Spinal cord (tissue), 9 donors: ENCODE measurements at regions not wholly inside any gene's neighbourhood (a gene's known extent, or its start where the extent isn't known, plus 50 kb on each side); places are given as distances from the start of the nearest gene placed in this dataset.
A peak's percentile ranks its signal among the peaks of the same experiment; 100 is the strongest.

Experiments used
- DNase-seq, 6 donors: peaks; one replicate each; pipeline versions ENCODE4 v3.0.0 to v3.0.0-alpha.2; 2013 to 2015; ENCODE audit warnings: low spot score in 6 of 6, low read depth in 4 of 6
- H3K27ac ChIP-seq: one replicate; pipeline ENCODE4 v1.5.1; 2013; ENCODE audit warnings: low read depth, low read length, control low read depth
- H3K27me3 ChIP-seq: one replicate; pipeline ENCODE4 v1.6.1; 2013; ENCODE audit warnings: low read length; ENCODE audit not compliant: control insufficient read depth, insufficient read depth
- H3K36me3 ChIP-seq: one replicate; pipeline ENCODE4 v1.6.1; 2013; ENCODE audit warnings: low read length; ENCODE audit not compliant: control insufficient read depth, insufficient read depth
- H3K4me1 ChIP-seq: one replicate; pipeline ENCODE4 v1.6.1; 2013; ENCODE audit warnings: low read length; ENCODE audit not compliant: control insufficient read depth, insufficient read depth
- H3K4me3 ChIP-seq: one replicate; pipeline ENCODE4 v1.5.1; 2013; ENCODE audit warnings: low read depth, low read length, control low read depth
- H3K9me3 ChIP-seq: one replicate; pipeline ENCODE4 v1.6.1; 2013; ENCODE audit warnings: low read length; ENCODE audit not compliant: control insufficient read depth, insufficient read depth
- WGBS: methylation state at CpG from one replicate; pipeline ENCODE4 v1.1.5; 2013; ENCODE audit warnings: missing lambda C conversion rate; ENCODE audit not compliant: insufficient coverage; 5-methylcytosine and 5-hydroxymethylcytosine counted together
- donor health status: healthy.

GRCh38 chr7:34207810-34208209, 302.5 kb downstream of the BMPER start:
- DNase-seq = no peak
- Histone ChIP-seq H3K4me3 (no peak overlapping the region), H3K27me3 (no peaks in the 10 kb centered on the region), H3K4me1 (peaks cover 2% of the 10 kb centered on the region), H3K9me3 (no peaks in the 10 kb centered on the region), H3K27ac (no peak overlapping the region), H3K36me3 (no peaks in the 10 kb centered on the region)
- 91% methylated on average over 4 of the region's 5 CpGs for WGBS

DNA sequence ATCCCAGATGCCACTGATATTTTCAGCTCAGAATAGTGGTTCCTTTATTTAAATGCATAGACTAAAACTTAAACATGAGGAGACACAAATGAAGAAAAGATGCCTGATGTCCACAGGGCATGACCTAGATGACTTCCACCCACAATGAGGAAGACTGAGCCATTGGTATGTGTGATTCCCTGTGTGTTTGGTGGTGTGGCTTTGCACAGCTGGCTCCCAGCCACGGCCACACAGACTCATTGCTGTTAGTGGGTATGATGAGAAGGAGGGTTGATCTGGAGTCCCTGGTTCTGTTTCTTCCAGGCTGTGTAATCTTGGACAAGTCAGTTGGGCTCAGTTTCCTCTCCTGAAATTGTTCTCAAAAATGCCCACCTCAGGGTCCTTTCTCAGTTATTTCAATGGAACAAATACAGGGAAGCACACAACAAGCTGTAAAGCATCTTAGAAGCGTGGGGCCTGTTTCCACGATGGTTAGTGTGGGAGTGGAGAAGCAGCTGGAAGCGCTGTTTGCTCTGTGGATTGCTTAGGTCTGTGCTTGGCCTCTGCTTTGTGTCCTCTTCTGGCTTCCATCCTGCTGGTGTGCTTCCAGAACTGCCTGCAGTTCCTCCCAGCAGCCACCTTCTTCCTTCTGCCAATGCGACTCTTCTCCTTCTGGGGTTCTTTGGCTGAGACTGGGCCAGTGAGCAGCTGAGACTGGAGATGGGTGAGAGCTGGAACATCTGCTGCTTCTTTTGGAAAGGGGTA, 303.7 kb downstream of the BMPER start:
- peak in 1 of 6 donors; percentile 46 for DNase-seq
- H3K4me1 ChIP-seq = peaks cover 2% of the 10 kb centered on the region
- H3K36me3 ChIP-seq = no peaks in the 10 kb centered on the region
- no peak overlapping the region for H3K27ac ChIP-seq
- no peaks in the 10 kb centered on the region for H3K27me3 ChIP-seq
- WGBS = 88% methylated on average over 1 of the region's 5 CpGs
- H3K4me3 ChIP-seq = no peak overlapping the region
- no peaks in the 10 kb centered on the region for H3K9me3 ChIP-seq

GRCh38 chr7:34211018-34211417, 305.7 kb downstream of the BMPER start:
- no peak for DNase-seq
- no peak overlapping the region for H3K4me3 ChIP-seq
- H3K36me3 ChIP-seq = no peaks in the 10 kb centered on the region
- no peak overlapping the region for H3K27ac ChIP-seq
- no peaks in the 10 kb centered on the region for H3K27me3 ChIP-seq
- H3K4me1 ChIP-seq = peaks cover 2% of the 10 kb centered on the region
- no peaks in the 10 kb centered on the region for H3K9me3 ChIP-seq

DNA sequence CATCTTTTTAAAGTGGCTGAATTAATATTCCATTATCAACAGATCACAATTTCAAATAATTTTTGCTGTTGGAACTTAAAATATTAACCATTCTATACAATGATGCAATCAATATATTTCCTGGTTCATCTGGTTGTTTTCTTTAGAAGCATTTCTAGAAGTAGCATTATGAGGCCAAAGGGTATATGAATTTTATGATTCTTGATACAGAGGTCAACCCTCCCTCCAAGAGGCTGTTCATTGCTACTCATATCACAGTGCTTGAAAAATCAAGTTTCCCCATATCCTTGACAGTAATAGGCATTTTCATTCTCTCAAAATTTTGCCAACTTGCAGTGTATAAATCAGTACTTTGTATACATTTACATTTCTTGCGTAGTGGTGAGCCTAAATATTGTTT, 312.6 kb downstream of the BMPER start:
- Histone ChIP-seq H3K4me3 (no peak overlapping the region), H3K27ac (no peak overlapping the region), H3K36me3 (no peaks in the 10 kb centered on the region), H3K9me3 (no peaks in the 10 kb centered on the region), H3K27me3 (no peaks in the 10 kb centered on the region), H3K4me1 (no peaks in the 10 kb centered on the region)
- no CpG with 5 or more reads among the region's 1 CpG for whole genome bisulfite sequencing
- no peak for DNase-seq

- Histone ChIP-seq H3K27me3 (no peaks in the 10 kb centered on the region), H3K36me3 (no peaks in the 10 kb centered on the region), H3K4me3 (no peak overlapping the region), H3K9me3 (no peaks in the 10 kb centered on the region), H3K27ac (no peak overlapping the region), H3K4me1 (no peaks in the 10 kb centered on the region)
- peak in 1 of 6 donors; percentile 53 for DNase-seq
- WGBS = 48% methylated on average over 3 of the region's 3 CpGs
Measured at GRCh38 chr7:34219153-34219718, 313.9 kb downstream of the BMPER start.

- DNase-seq = peak in 1 of 6 donors; percentile 37
- H3K4me1 ChIP-seq = no peaks in the 10 kb centered on the region
- no peaks in the 10 kb centered on the region for H3K27me3 ChIP-seq
- H3K9me3 ChIP-seq = no peaks in the 10 kb centered on the region
- WGBS = 100% methylated on average over 1 of the region's 4 CpGs
- no peak overlapping the region for H3K27ac ChIP-seq
- H3K36me3 ChIP-seq = no peaks in the 10 kb centered on the region
- H3K4me3 ChIP-seq = no peak overlapping the region
Measured at GRCh38 chr7:34220506-34221185, 315.3 kb downstream of the BMPER start.

DNA sequence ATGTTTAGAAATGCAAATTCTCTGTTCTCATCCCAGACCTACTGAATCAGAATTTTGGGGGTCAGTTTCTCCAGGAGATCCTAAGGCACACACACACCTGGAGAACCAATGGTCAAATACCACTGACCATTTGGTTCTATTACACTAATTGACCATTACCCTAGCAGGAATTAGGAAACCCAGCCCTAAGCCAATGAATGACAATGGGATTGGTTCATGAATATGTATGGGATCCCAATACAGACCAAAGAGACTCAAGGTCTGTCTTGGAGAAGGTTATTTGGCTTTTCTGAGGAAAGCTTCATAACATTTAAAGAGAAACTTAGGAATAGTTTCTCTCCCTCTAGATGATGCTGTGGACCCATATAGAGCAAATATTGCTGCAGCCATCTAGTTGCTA, 317.0 kb downstream of the BMPER start:
- Histone ChIP-seq H3K9me3 (no peaks in the 10 kb centered on the region), H3K27me3 (no peaks in the 10 kb centered on the region), H3K27ac (no peak overlapping the region), H3K36me3 (no peaks in the 10 kb centered on the region), H3K4me3 (no peak overlapping the region), H3K4me1 (no peaks in the 10 kb centered on the region)
- DNase-seq = no peak

GRCh38 chr7:34222722-34223121, 317.4 kb downstream of the BMPER start:
- Histone ChIP-seq H3K27ac (no peak overlapping the region), H3K27me3 (no peaks in the 10 kb centered on the region), H3K9me3 (no peaks in the 10 kb centered on the region), H3K36me3 (no peaks in the 10 kb centered on the region), H3K4me3 (no peak overlapping the region), H3K4me1 (no peaks in the 10 kb centered on the region)
- no peak for DNase-seq
- WGBS = no CpG with 5 or more reads among the region's 1 CpG

DNA sequence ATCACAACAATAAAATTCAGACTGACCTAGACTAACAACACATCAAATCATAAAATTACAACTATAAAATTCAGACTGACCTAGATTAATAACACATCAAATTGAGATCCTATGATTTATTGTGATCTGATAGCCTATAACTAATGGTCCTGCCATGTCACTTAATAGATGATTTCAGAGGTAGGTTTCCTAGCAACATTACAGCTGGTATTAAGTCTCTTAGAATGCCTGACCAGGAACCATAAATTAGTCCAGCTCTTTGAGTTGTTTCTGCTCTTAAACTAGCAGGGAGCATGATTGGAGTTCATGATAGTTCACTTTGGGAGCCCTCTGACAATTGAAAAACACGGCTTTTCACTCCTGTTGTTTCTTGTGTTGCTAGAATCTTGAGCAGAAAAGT, 318.9 kb downstream of the BMPER start:
- WGBS = no CpG with 5 or more reads among the region's 1 CpG
- Histone ChIP-seq H3K4me3 (no peak overlapping the region), H3K4me1 (no peaks in the 10 kb centered on the region), H3K9me3 (no peaks in the 10 kb centered on the region), H3K27me3 (no peaks in the 10 kb centered on the region), H3K36me3 (no peaks in the 10 kb centered on the region), H3K27ac (no peak overlapping the region)
- DNase-seq = no peak

DNA sequence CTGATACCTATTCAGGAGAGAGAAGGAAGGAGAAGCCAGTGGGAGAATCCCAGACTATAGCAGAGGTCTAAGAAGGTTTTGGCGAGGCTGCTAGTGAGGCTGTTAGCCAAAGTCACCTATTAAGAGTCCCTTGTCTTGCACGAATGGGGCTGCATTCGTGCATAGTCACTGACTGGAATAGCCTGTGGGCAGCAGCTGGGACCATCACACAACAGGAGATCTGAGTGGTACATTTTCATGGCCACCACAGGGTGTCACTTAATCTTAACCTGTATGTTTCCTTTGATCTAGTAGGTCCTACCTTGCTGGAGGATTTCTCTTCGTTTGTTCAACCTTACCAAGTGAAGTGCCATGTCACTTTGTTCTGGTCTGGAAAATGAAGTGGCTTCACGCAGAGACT, 319.9 kb downstream of the BMPER start:
- Histone ChIP-seq H3K36me3 (no peaks in the 10 kb centered on the region), H3K4me3 (no peak overlapping the region), H3K27ac (no peak overlapping the region), H3K9me3 (no peaks in the 10 kb centered on the region), H3K4me1 (no peaks in the 10 kb centered on the region), H3K27me3 (no peaks in the 10 kb centered on the region)
- DNase-seq = no peak
- WGBS = 71% methylated on average over 4 of the region's 5 CpGs
